SK-N-MC (cell line): ENCODE measurements at regions not wholly inside any gene's neighbourhood (a gene's known extent, or its start where the extent isn't known, plus 50 kb on each side); places are given as distances from the start of the nearest gene placed in this dataset.

Experiments
- EZH2 ChIP-seq: fragments of 200-600 bp; sonication (generic); IDR thresholded peaks from one replicate; pipeline ENCODE4 v1.6.1; 2017; ENCODE audit warnings: antibody characterized with exemption
- POLR2AphosphoS5 ChIP-seq: IDR thresholded peaks from 2 replicates; pipeline ENCODE4 v1.6.1; 2012; ENCODE audit warnings: mild to moderate bottlenecking, low read depth, low read length, borderline replicate concordance

- TF ChIP-seq POLR2AphosphoS5 (no peak), EZH2 (no peak)
Measured at GRCh38 chr15:88390164-88390901, 76.9 kb downstream of the MRPL46 start.
